Spinal cord (tissue), 9 donors: ENCODE measurements at regions not wholly inside any gene's neighbourhood (a gene's known extent, or its start where the extent isn't known, plus 50 kb on each side); places are given as distances from the start of the nearest gene placed in this dataset.
"Not testable (repeated sequence)": the region's sequence is repeated elsewhere in the genome, so short reads cannot be mapped to it uniquely, and the experiment has no call there.

ENCODE experiments used
- DNase-seq, 6 donors: peaks; one replicate each; pipeline versions ENCODE4 v3.0.0 to v3.0.0-alpha.2; 2013 to 2015; ENCODE audit warnings: low spot score in 6 of 6, low read depth in 4 of 6
- H3K27ac ChIP-seq: one replicate; pipeline ENCODE4 v1.5.1; 2013; ENCODE audit warnings: low read depth, low read length, control low read depth
- H3K27me3 ChIP-seq: one replicate; pipeline ENCODE4 v1.6.1; 2013; ENCODE audit warnings: low read length; ENCODE audit not compliant: control insufficient read depth, insufficient read depth
- H3K36me3 ChIP-seq: one replicate; pipeline ENCODE4 v1.6.1; 2013; ENCODE audit warnings: low read length; ENCODE audit not compliant: control insufficient read depth, insufficient read depth
- H3K4me1 ChIP-seq: one replicate; pipeline ENCODE4 v1.6.1; 2013; ENCODE audit warnings: low read length; ENCODE audit not compliant: control insufficient read depth, insufficient read depth
- H3K4me3 ChIP-seq: one replicate; pipeline ENCODE4 v1.5.1; 2013; ENCODE audit warnings: low read depth, low read length, control low read depth
- H3K9me3 ChIP-seq: one replicate; pipeline ENCODE4 v1.6.1; 2013; ENCODE audit warnings: low read length; ENCODE audit not compliant: control insufficient read depth, insufficient read depth
- WGBS: methylation state at CpG from one replicate; pipeline ENCODE4 v1.1.5; 2013; ENCODE audit warnings: missing lambda C conversion rate; ENCODE audit not compliant: insufficient coverage; 5-methylcytosine and 5-hydroxymethylcytosine counted together
- donor health status: healthy.

- not testable (repeated sequence) for H3K27ac ChIP-seq, H3K27me3 ChIP-seq, DNase-seq, H3K4me1 ChIP-seq, H3K36me3 ChIP-seq, H3K9me3 ChIP-seq, H3K4me3 ChIP-seq
- 63% methylated on average over 7 of the region's 27 CpGs for WGBS
These were observed 987.5 kb downstream of the TUBA3C start for GRCh38 chr13:18194104-18194503.
